Stimulated activated CD4-positive, alpha-beta T cell treated with anti-CD3 and anti-CD28 coated beads, Interleukin-1b, Interleukin-23, amount 100 ng/mL, for 1 hour (primary cell): ENCODE measurements at regions not wholly inside any gene's neighbourhood (a gene's known extent, or its start where the extent isn't known, plus 50 kb on each side); places are given as distances from the start of the nearest gene placed in this dataset.
"Not testable (repeated sequence)": the region's sequence is repeated elsewhere in the genome, so short reads cannot be mapped to it uniquely, and the experiment has no call there.

Experiments used
- DNase-seq, 2 donors: peaks; one replicate each; pipeline ENCODE4 v3.0.0-alpha.2; 2020; ENCODE audit warnings: low read depth in 2 of 2

DNA sequence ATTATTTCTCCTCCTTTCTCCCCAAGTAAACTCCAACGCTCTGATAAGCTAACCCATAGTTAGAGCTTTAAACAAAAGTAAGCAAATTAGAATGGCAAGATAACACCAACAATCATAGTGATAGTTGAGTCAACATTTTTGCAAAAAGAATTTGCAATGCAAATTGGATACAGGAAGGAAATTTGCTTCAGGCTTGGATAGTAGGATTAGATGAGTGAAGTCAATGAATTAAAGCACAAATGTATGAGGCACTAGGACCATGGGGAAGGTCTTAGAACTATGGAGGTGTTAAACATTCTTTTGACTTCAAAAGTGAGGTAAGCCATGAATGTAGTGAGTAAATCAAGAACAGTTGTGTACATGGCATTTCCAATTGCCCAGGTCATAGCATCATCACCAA, 289.8 kb upstream of the GRAMD2B start:
- DNase-seq, result no peak

DNA sequence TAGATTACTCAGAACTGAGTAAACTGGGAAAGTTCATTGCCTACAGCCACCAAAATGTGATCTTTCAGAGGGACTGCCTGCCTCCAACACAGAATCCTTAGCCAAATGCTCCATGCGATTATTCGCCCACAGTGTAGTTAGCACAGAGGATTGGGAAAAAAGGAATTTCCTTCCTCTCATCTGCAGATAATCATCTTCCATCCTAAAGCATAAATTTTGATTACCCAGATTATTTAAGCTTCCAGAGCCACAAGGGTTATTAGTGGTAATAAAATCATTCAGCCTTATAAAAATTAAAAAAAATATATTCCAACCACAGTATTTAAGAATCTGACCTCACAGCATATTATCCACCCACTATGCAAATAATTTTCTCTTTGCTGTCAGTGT, 285.3 kb upstream of the GRAMD2B start:
- no peak for DNase-seq

DNA sequence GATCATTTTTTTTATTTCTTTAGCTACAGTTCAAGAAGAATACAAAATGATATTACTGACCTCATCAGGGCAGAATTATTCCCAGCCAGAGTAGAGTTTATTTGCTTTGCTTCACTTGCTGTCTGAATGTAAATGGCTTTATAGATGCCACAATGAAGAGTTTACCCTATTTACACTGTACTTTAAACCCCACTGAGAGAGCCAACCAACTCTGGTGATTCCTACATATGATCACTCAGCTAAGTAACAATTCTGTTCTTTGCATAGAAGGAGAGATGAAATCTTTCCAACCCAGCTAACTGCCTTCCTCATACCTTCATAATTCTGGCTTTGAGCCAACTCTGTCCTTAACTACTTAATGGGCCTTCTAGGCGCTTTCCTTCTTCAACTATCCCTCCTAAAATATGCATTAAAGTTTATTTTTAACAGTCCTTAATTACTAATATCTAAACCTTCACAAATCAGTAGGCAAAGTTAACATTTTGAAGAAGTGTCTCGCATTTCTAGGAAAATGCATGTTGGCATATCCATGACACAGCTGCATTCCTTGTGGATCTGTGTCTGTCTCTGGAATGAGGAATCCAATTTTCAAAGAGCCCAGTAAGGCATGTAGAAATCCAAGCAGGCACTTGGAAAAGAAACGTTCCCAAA, 284.8 kb upstream of the GRAMD2B start:
- DNase-seq, result no peak

DNA sequence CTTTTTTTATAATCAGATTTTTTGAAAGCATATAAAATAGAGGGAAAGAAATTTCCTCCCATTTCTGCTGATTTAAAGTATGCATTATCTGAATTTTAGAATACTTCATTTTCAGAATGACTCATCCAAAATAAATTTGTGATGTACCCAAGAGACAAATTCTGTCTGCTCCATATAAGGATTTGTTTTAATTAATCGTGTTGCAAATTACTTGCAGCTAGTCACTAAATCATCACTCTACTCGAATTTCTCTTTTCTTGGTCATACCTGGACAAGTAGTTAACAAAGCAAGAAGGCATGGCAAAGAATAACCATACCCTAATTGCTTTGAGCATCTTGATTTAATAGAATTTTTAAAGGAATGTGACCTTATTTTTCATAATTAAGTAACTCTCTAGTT, 284.1 kb upstream of the GRAMD2B start:
- DNase-seq, result no peak

DNA sequence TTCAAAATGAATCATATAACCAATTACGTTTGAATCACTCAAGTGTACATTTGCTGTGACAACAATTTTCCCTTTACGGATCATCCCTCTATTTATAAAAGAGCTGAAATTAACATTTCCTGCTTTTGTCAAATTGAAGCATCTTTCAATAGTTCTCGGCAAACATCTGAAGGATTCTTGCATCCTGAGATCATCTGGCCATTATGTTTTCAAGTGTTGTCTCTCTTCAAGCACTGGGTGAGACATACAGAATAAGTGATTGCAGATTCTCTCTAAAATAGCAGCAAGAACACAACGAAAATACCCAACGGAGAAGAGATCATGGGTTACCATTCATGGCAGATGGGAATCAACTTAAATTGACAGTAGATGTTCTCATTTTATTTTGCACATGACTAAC, 283.4 kb upstream of the GRAMD2B start:
- no peak for DNase-seq

DNA sequence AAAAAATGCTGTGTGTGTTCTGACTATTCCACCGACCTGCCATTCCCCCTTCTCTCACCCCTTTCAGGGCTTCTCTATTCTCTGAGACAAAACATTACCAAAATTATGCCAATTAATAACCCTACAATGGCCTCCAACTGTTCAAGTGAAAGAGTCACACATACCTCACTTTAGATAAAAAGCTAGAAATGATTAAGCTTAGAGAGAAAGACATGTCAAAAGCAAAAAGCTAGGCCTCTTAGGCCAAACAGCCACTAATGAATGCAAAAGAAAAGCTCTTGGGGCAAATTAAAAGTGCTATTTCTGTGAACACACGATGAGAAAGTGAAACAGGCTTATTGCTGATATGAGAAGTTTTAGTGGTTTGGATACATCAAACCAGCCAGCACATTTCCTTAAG, 279.6 kb upstream of the GRAMD2B start:
- no peak for DNase-seq

DNA sequence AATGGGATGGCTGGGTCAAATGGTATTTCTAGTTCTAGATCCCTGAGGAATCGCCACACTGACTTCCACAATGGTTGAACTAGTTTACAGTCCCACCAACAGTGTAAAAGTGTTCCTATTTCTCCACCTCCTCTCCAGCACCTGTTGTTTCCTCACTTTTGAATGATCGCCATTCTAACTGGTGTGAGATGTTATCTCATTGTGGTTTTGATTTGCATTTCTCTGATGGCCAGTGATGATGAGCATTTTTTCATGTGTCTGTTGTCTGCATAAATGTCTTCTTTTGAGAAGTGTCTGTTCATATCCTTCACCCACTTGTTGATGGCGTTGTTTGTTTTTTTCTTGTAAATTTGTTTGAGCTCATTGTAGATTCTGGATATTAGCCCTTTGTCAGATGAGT, 272.9 kb upstream of the GRAMD2B start:
- DNase-seq, result not testable (repeated sequence)

DNA sequence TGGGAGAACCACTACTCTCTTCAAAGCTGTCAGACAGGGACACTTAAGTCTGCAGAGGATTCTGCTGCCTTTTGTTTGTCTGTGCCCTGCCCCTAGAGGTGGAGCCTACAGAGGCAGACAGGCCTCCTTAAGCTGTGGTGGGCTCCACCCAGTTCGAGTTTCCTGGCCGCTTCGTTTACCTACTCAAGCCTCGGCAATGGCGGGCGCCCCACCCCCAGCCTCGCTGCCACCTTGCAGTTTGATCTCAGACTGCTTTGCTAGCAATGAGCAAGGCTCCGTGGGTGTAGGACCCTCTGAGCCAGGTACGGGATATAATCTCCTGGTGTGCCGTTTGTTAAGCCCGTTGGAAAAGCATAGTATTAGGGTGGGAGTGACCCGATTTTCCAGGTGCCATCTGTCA, 267.9 kb upstream of the GRAMD2B start:
- DNase-seq, result not testable (repeated sequence)

DNA sequence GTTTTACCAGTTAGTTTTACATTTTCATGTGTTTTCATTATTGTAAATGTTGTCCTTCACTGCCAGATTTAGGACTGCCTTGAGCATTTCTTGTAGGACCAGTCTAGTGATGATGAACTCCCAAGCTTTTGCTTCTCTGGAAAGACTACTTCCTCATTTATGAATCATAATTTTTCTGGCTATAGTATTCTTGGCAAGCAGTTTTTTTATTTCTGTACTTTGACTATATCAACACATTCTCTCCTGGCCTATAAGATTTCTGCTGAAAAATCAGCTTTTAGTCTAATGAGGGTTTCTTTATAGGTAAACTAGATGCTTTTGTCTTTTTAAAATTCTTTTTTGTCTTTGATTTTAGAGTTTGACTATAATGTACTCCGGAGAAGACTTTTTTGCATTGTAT, 256.8 kb upstream of the GRAMD2B start:
- no peak for DNase-seq

DNA sequence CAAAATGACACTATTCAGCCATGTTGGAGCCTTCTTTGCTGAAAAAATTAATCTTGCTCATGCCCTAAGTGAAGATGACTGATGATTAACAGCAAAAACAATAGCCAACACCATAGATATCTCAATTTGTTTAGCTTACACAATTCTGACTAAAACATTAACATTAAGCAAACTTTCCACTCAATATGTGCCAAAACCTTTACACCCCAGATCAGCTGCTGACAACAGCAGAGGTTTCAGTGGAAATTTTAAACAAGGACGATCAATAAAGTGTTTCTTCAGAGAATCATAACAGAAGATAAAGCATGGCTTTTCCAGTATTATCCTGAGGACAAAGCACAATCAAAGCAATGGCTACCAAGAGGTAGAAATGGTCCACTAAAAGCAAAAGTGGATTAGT, 254.4 kb upstream of the GRAMD2B start:
- DNase-seq, result no peak

DNA sequence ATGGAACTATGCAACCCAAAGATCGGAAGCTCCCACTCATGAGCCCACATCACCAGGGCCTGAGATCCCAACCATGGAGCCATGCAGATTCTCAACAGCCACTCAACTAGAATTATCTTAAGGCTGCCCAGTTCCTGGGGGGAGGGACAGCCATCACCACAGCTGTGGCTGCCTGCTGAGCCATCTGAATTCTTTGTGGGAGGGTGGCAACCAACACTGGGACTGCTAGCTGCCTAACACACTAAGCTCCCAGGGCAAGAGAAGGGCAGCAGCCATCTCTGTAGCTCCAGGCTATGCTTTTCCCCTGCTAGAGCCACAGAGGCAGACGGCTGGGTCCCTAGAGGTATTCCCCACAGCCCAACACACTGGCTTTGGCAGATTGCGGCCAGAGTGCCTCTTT, 251.3 kb upstream of the GRAMD2B start:
- DNase-seq, result no peak

DNA sequence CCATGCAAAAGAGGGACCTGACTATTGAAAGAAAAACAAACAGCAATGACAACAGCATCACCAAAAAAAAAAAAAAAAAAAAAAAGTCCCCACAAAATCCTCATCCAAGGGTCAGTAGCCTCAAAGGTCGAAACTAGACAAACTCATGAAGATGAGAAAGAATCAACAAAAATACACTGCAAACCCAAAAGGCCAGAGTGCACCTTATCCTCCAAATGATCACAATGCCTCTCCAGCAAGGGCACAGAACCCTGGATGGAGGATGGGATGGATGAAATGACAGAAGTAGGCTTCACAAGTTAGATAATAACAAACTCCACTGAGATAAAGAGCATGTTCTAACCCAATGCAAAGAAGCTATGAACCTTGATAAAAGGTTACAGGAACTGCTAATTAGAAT, 250.4 kb upstream of the GRAMD2B start:
- DNase-seq, result no peak

DNA sequence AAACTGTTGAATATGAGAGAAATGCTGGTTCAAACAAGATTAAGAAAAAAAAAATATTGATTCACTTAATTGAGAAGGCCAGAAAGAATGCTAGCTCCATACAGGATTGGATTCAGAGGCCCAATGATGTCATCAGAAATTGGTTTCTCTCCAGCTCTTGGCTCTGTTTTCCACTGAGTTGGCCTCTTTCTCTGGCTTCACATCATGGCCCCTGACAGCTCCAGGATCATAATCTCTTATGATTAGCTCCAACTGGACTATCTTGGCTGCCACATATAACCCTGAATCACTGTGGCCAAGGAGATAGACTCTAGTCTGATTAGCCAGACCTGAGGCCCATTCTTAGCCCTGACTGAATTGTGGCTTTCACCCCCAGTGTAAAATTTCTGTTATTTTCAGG, 244.7 kb upstream of the GRAMD2B start:
- no peak for DNase-seq

DNA sequence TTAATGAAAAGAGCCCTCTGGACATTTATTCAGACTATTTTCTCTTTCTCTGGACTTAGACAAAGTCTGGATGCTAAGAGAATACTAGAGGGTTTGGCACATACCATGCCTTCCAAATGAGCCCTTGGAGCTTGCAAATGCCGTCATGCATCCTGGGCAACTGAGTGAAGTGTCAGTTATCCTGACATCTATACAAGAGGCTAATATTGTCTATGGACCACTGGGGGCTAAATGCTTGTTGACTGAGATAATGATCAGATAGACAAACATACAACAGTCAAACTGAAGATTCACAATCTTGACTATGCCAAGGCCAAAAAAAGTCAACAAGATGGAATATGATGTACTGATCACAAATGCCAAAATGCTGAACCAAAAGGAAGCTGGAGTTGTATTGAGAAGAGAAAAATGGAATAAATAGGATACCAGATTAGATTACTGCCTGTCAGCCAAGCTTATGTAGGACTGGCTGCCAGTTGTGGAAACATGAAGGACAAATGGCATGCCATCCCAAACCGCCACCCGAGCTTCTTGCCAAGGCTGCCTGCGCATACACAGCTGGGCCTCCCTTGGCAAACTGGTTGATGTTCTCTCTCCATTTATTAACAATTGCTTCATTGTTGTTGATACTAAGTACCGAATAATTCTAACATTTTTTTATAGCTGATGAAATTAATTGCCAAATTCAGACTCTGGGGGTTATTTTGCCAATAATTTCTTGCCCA, 240.1 kb upstream of the GRAMD2B start:
- no peak for DNase-seq

DNA sequence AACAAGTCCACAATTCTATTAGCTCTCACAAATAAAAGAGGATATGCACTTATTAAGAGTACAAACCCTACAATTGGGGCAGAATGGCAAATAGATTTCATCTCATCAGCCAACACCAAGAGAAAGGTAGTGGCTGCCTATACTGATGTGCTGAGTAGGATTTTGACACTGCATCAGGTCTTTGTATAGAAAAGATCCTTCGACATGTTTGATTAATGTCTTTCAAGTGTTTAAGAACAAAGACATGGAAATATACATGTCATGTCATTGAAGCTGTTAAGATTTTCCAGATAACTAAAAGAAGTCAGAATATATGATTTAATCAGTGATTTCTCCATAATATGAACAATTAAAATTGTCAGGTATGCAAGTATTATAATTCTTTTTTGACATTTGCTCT, 238.7 kb upstream of the GRAMD2B start:
- no peak for DNase-seq

DNA sequence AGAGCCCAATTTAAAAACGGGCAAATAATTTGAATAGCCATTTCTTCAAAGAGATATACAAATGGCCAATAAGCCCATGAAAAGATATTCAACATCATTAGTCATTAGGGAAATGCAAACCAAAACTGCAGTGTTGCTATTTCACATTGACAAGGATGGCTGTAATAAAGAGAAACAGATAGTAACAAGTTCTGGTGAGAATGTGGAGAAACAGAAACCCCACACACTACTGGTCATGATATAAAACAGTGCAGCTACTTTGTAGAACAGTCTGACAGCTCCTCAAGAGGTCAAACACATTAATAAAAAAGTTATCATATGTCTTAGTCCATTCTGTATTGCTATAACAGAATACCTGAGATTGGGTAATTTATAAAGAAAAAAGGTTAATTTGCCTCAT, 237.0 kb upstream of the GRAMD2B start:
- no peak for DNase-seq

DNA sequence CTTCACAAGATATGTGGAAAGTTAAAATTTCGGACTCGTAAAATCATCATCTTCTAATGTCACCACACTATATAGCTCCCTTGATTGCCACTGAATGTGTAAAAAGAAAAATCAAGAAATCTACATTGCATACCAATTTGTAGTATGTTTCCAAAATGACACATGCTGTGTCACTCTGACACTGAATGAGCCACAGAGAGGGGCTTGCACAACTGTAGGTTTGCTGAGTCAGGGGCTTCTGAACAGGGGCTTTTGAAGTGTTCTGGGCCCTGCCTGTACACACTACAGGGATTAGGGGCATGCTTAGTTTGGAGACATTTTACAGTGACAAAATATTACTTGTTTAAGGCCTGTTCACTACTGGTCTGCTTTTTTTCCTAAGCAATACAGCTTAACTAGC, 234.4 kb upstream of the GRAMD2B start:
- no peak for DNase-seq

DNA sequence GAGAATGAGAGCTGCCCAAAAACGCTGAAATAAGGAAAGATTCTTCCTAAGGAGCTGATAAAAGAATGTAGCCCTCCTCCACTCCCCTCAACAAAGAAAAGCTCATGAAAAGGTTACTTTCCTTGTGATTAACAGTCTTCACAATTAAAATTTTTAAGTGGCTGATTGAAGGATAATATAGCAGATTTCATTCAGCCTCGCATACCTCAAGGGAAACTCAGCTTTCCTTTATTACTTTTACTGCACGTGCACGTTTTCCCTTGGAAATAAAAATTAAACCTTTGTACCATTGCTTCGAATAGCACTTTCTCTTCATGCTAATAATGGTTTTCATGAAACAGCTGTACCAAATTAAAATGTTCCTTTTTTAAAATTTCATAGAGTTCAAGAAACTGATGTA, 234.0 kb upstream of the GRAMD2B start:
- DNase-seq, result no peak

DNA sequence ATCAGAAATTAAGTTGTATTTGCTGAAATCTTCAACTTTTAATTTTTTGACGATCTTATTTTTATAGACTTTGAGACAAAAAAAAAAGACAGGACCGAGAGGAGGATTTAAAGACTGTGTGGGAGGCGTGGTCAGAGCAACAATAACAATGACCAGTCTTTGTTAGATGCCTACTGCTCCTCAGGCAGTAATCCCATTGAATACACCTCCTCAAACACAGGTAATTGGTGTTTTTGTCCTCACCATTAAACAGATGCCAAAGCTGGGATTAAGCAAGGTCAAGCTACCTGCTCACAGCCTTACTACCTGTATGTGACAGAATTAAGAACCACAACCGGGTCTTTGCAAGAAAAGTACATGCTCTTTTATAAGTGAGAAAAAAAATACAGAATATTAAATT, 233.3 kb upstream of the GRAMD2B start:
- DNase-seq, result no peak

DNA sequence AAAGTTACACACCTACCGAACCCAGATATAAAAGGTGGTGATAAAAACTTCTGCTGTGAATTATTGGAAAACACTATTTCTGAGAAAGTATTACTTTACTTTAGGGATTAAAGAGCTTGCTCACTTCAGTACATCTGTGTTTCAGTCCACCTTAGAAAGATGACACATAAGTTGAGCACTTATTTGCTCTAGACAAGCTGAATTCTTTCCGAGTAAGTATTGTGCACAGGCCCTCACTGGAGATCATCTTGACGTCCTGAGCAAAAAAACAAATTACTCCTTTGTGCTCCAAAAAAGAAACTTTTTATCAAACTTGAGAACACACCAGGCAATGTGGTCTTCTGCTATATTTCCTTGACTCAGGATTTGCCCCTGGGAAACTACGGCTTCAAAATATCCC, 231.0 kb upstream of the GRAMD2B start:
- DNase-seq, result no peak

DNA sequence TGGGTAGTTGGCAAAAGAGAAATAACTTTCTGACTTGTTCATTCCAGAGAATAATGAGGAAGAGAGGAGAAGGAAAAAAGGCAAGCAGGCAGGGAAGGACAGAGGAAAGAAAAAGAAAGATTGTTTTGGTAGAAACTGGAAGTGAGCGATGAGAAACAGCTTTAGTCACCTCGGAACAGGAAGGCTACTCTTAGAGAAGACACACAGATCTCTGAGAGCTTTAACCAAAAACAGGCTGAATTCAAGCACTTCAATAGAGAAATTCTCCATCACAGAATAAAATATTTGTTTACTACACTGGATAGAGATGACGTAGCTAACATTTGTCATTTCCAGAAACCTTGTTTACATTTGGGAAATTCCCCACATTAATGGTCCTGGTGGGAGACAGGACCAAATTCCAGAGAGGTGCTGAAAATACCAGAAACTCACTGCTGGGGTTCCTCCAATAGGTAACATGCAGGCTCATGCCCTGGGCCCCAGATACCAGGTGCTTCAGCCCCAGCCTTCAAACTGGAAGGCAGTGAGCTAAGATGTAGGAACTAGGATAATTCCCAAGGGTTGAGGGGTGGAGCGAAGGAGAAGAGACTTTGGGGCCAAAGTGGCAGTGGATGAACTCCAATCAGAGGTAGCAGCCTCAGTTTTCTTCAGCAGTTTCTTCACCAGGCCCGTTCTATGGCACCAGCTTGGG, 227.7 kb upstream of the GRAMD2B start:
- no peak for DNase-seq

DNA sequence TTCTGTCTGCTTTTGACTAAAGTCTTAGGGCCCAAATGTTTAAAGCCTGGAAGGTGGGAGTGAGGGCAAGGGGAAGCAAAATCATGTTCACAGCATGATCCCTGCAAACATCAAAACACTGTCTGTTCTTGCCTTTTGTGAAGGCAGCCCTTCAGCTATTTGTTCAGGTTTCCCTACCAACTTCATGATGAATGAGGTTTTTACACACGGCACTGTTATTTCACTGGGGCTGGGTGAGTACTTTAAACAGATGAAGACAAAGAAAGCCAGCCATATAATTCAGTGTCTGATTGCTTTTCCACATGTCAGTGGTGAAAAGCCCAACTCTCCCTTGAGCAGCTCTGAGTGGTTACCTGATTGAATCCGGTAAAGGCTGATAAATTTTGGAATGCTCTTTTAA, 224.7 kb upstream of the GRAMD2B start:
- DNase-seq, result no peak

DNA sequence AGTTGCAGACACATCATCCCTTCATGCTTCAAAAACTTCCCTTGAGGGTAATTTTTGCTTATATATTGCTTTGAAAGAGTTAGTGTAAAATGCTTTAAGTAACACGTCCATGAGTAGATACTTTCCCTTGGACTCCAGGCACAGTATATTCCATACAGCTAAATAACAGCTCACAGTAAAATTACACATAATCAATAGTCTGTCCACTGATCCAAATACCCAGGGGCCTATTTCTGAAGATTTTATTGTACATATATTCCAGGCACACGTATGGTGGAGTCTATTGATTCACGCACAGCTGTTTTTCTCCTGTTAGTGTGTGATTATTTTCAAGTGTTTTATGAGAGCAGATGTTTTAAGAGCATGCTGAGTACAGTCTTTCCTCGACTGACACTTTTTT, 223.7 kb upstream of the GRAMD2B start:
- DNase-seq, result no peak
